CMK (cell line): ENCODE measurements at regions not wholly inside any gene's neighbourhood (a gene's known extent, or its start where the extent isn't known, plus 50 kb on each side); places are given as distances from the start of the nearest gene placed in this dataset.

Experiments
- DNase-seq: peaks from one replicate; pipeline ENCODE4 v3.0.0-alpha.2; 2010; ENCODE audit warnings: low read depth

GRCh38 chr2:41955316-41956043 is 92.3 kb upstream of the PKDCC start:
- DNase-seq: no peak

GRCh38 chr2:41957431-41957830 is 90.4 kb upstream of the PKDCC start:
- no peak for DNase-seq

GRCh38 chr2:41958251-41958650 is 89.6 kb upstream of the PKDCC start:
- no peak for DNase-seq

- no peak for DNase-seq
Observed at GRCh38 chr2:41958775-41959174, 89.0 kb upstream of the PKDCC start.

- no peak for DNase-seq
Observed at GRCh38 chr2:41959760-41960159, 88.1 kb upstream of the PKDCC start.

GRCh38 chr2:41962922-41963622 is 84.7 kb upstream of the PKDCC start:
- no peak for DNase-seq

- DNase-seq: no peak
Observed at GRCh38 chr2:41963661-41964525, 83.9 kb upstream of the PKDCC start.

GRCh38 chr2:41965173-41965908 is 82.5 kb upstream of the PKDCC start:
- DNase-seq: no peak

- DNase-seq: no peak
Observed at GRCh38 chr2:41965909-41966295, 81.9 kb upstream of the PKDCC start.

GRCh38 chr2:41966431-41966893 is 81.4 kb upstream of the PKDCC start:
- no peak for DNase-seq

- no peak for DNase-seq
Observed at GRCh38 chr2:41966920-41967319, 80.9 kb upstream of the PKDCC start.

GRCh38 chr2:41967476-41968181 is 80.2 kb upstream of the PKDCC start:
- no peak for DNase-seq

GRCh38 chr2:41968182-41968578 is 79.6 kb upstream of the PKDCC start:
- no peak for DNase-seq

GRCh38 chr2:41970988-41971660 is 76.7 kb upstream of the PKDCC start:
- DNase-seq: no peak

GRCh38 chr2:41972179-41972578 is 75.6 kb upstream of the PKDCC start:
- DNase-seq: no peak

- DNase-seq: peak; percentile 26
Observed at GRCh38 chr2:41972819-41973218, 75.0 kb upstream of the PKDCC start.

- no peak for DNase-seq
Observed at GRCh38 chr2:41973871-41974270, 74.0 kb upstream of the PKDCC start.

GRCh38 chr2:41981417-41981816 is 66.4 kb upstream of the PKDCC start:
- DNase-seq: no peak

- no peak for DNase-seq
Observed at GRCh38 chr2:41985573-41986095, 62.2 kb upstream of the PKDCC start.

GRCh38 chr2:41989501-41990180 is 58.2 kb upstream of the PKDCC start:
- no peak for DNase-seq
